Mesodermal cell (in vitro differentiated cells): ENCODE measurements at regions not wholly inside any gene's neighbourhood (a gene's known extent, or its start where the extent isn't known, plus 50 kb on each side); places are given as distances from the start of the nearest gene placed in this dataset.
"Not testable (repeated sequence)": the region's sequence is repeated elsewhere in the genome, so short reads cannot be mapped to it uniquely, and the experiment has no call there.

Experiments used
- H3K27ac ChIP-seq: 2 replicates; pipeline ENCODE4 v1.7.0; 2013; ENCODE audit warnings: mild to moderate bottlenecking, low read depth, low read length, moderate library complexity; ENCODE audit not compliant: severe bottlenecking
- H3K36me3 ChIP-seq: 2 replicates; pipeline ENCODE4 v1.7.1; 2013; ENCODE audit warnings: mild to moderate bottlenecking, low read length, moderate library complexity; ENCODE audit not compliant: control insufficient read depth, insufficient read depth
- H3K4me1 ChIP-seq: one replicate; pipeline ENCODE4 v1.7.1; 2013; ENCODE audit warnings: mild to moderate bottlenecking, low read length; ENCODE audit not compliant: insufficient read depth, control insufficient read depth, poor library complexity, severe bottlenecking
- H3K4me3 ChIP-seq: 2 replicates; pipeline ENCODE4 v1.7.0; 2013; ENCODE audit warnings: low read length, control low read depth, mild to moderate bottlenecking; ENCODE audit not compliant: insufficient read depth, poor library complexity, severe bottlenecking; ENCODE audit errors: extremely low read depth
- H3K9me3 ChIP-seq: 2 replicates; pipeline ENCODE4 v1.7.1; 2013; ENCODE audit warnings: mild to moderate bottlenecking, low read length, moderate library complexity; ENCODE audit not compliant: control insufficient read depth
- WGBS, 2 experiments: methylation state at CpG; one replicate each; pipeline ENCODE4 v1.1.5; 2013; ENCODE audit warnings: missing lambda C conversion rate in 2 of 2; ENCODE audit not compliant: insufficient coverage in 2 of 2; 5-methylcytosine and 5-hydroxymethylcytosine counted together

DNA sequence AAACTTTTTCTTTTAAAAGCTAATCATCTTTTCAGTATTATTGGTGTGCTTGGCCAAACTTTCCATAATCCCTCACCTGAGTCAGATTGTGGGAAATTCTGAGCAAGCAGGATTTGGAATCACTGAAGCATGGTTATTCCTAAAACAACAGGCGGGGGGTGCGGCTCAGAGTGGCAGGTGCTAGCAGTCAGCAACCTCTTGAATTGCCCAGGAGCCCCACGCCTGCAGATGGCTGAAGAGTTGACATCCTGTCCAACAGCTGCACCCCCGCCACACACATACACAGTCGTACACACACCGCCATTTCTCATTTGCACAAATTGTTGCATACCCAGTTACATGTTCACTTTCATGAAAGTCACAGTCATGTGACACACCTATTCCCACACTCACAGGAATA lies 96.6 kb downstream of the LHX2 start:
- whole genome bisulfite sequencing, 2 experiments: 67 to 80% methylated on average over 4 to 6 of the region's 6 CpGs
- Histone ChIP-seq H3K27ac (no peak overlapping the region), H3K9me3 (no peaks in the 10 kb centered on the region), H3K4me1 (no peaks in the 10 kb centered on the region), H3K36me3 (no peaks in the 10 kb centered on the region), H3K4me3 (no peak overlapping the region)

- H3K4me1 ChIP-seq: no peaks in the 10 kb centered on the region
- WGBS, 2 experiments: 26 to 31% methylated on average over 8 to 15 of the region's 16 CpGs
- H3K9me3 ChIP-seq: no peaks in the 10 kb centered on the region
- no peak overlapping the region for H3K4me3 ChIP-seq
- no peaks in the 10 kb centered on the region for H3K36me3 ChIP-seq
- no peak overlapping the region for H3K27ac ChIP-seq
Measured at GRCh38 chr9:124110307-124110915, 98.8 kb downstream of the LHX2 start.

DNA sequence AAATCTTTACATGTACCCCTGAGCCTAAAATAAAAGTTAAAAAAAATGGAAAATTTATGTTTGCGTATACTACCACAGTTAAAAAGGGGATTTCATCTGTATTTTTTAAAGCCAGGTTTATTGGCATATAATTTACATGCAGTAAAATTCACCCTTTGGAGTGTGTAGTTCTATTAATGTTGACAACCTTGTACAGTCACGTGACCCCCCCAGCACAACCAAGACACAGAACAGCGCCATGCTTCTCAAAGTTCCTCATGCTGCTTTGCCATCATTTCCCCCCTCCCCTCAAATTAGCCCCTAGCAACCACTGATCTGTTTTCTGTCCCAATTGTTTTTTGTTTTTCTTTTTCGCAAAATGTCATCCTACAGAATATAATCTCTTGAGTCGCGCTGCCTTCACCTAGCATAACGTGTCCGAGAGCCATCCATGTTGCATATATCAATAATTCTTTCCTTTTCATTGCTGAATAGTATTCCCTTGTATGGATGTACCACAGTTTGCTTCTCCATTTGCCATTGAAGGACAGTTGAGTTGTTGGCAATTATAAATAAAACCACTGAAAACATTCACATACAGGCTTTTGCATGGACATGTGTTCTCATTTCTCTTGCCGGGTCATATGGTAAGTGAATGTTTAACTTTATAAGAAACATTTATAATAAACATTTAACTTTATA lies 105.3 kb downstream of the LHX2 start:
- Histone ChIP-seq H3K27ac (no peak overlapping the region), H3K4me1 (no peaks in the 10 kb centered on the region), H3K36me3 (no peaks in the 10 kb centered on the region), H3K9me3 (peaks cover 9% of the 10 kb centered on the region), H3K4me3 (no peak overlapping the region)
- WGBS, 2 experiments: 88 to 93% methylated on average over 3 to 5 of the region's 9 CpGs

GRCh38 chr9:124118894-124119293 lies 107.3 kb downstream of the LHX2 start:
- Histone ChIP-seq H3K27ac (no peak overlapping the region), H3K4me3 (no peak overlapping the region), H3K4me1 (no peaks in the 10 kb centered on the region), H3K36me3 (no peaks in the 10 kb centered on the region), H3K9me3 (peaks cover 9% of the 10 kb centered on the region)
- 76 to 79% methylated on average over 6 of the region's 6 CpGs for WGBS, 2 experiments

DNA sequence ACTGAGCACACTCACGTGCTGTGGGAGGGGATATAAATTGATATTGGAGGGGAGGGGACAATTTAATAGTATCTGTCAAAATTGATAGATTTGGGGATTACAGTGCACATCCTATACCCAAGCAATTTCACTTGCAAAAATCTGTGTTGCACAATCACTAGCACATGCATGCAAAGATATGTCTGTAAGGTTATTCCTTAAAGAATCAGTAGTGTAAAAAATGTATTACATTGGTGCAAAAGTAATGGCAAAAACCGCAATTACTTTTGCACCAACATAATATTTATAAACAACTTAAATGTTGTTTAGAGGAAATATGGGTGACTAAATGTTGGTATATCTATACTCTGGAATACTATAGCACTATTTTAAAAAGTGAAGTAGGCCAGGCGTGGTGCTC lies 108.7 kb downstream of the LHX2 start:
- H3K36me3 ChIP-seq: no peaks in the 10 kb centered on the region
- H3K27ac ChIP-seq: no peak overlapping the region
- no peak overlapping the region for H3K4me3 ChIP-seq
- peaks cover 9% of the 10 kb centered on the region for H3K9me3 ChIP-seq
- 67 to 100% methylated on average over 1 of the region's 3 CpGs for WGBS, 2 experiments
- peaks cover 2% of the 10 kb centered on the region for H3K4me1 ChIP-seq

DNA sequence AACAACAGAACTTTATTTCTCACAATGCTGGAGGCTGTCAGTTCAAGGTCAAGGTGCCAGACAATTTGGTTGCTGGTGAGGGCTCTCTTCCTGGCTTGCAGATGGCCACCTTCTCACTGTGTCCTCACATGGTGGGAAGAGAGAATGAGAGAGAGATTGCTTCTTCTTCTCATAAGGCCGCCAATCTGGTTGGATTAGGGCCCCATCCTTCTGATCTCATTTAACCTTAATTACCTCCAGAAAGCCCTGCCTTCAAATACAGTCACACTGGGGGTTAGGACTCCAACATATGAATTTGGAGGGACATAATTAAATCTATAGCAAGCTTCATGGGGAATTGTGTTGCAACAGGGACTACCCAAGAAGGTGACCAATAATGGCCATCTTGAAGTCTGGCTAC lies 110.2 kb downstream of the LHX2 start:
- Histone ChIP-seq H3K36me3 (no peaks in the 10 kb centered on the region), H3K9me3 (peaks cover 7% of the 10 kb centered on the region), H3K27ac (no peak overlapping the region), H3K4me1 (peaks cover 8% of the 10 kb centered on the region), H3K4me3 (no peak overlapping the region)
- WGBS, 2 experiments: no CpG with 5 or more reads among the region's 1 CpG

GRCh38 chr9:124122321-124122720 lies 110.8 kb downstream of the LHX2 start:
- Histone ChIP-seq H3K36me3 (no peaks in the 10 kb centered on the region), H3K4me1 (peaks cover 8% of the 10 kb centered on the region), H3K4me3 (no peak overlapping the region), H3K9me3 (peaks cover 4% of the 10 kb centered on the region), H3K27ac (no peak overlapping the region)
- WGBS, 2 experiments: 92 to 100% methylated on average over 1 of the region's 1 CpG

DNA sequence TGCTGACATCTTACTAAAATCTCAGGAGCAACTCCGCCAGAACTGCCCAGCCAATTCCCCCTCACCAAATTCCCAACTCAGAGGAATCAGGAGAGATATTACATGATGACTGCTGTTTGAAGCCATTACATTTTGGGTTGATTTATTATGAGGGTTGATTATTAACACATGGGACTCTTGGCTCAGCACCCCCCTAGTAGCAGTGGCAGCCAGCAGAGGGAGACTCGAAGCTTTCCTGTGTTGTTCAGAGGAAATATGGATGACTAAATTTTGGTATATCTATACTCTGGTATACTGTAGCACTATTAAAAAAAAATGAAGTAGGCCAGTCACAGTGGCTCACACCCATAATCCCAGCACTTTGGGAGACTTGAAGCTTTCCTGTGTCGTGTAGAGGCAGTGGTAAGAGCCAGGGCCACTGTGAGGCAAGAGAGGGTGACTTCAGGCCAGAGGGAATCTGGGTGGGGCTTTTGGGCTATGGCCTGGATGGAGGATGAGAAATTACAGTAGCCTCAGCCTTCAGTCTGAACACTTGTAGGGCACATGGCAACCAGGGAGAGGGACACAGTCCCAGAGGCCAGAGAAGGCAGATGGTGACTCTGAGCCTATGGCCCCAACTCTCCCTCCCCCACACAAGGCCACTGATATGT lies 111.4 kb downstream of the LHX2 start:
- Histone ChIP-seq H3K4me1 (peaks cover 8% of the 10 kb centered on the region), H3K4me3 (no peak overlapping the region), H3K9me3 (peaks cover 4% of the 10 kb centered on the region), H3K36me3 (no peaks in the 10 kb centered on the region), H3K27ac (no peak overlapping the region)
- WGBS, 2 experiments: no CpG with 5 or more reads among the region's 3 CpGs

GRCh38 chr9:124123621-124124020 lies 112.1 kb downstream of the LHX2 start:
- not testable (repeated sequence) for H3K9me3 ChIP-seq, H3K27ac ChIP-seq, H3K36me3 ChIP-seq, H3K4me3 ChIP-seq, H3K4me1 ChIP-seq
- WGBS, 2 experiments: 100% methylated on average over 1 of the region's 1 CpG

DNA sequence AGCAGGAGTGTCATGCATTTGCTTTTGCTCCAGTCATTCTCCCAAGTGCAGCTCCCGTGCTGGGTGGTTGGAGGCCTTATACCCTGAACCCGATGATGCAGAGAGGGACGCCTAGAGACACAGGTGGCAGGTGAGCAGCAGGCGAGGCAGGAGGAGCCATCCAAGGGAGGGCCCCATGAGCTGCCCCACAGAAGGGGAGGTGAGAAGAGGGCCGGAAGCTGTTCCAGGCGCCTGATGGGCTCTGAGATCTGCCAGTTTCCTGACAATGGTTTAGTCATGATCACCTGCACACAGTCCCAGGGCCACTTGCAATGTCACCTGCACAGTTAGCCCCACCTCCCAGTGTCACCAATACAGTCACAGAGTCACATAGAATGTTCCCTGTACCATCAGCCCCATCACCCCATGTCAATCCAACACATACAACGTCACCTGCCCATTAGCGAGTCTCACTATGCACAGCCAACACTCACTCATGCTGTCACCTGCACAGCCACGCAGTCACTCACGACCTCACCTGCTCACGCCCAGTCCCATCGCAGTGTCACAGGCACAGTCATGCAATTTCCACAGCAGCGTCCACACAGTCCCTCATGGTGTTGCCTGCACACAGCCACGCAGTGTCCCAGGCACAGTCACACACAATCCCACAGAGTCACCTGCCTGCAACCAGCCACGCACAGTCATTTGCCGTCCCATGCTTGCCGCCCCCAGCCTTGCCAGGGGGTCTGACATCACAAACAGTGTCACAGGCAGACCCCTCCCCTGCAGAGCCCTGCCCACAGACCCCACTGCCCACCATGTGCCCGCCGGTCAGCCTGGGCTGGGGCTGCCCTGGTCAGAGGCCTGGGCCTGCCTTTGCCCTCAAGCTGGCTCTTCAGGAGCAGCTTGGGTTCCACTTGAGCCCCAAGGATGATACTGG lies 113.4 kb downstream of the LHX2 start:
- peaks cover 8% of the 10 kb centered on the region for H3K4me1 ChIP-seq
- peaks cover 4% of the 10 kb centered on the region for H3K9me3 ChIP-seq
- H3K36me3 ChIP-seq: no peaks in the 10 kb centered on the region
- WGBS, 2 experiments: 81 to 84% methylated on average over 15 to 19 of the region's 19 CpGs
- H3K4me3 ChIP-seq: no peak overlapping the region
- no peak overlapping the region for H3K27ac ChIP-seq
